ENCODE measurements at regions not wholly inside any gene's neighbourhood (a gene's known extent, or its start where the extent isn't known, plus 50 kb on each side); places are given as distances from the start of the nearest gene placed in this dataset.

DNA sequence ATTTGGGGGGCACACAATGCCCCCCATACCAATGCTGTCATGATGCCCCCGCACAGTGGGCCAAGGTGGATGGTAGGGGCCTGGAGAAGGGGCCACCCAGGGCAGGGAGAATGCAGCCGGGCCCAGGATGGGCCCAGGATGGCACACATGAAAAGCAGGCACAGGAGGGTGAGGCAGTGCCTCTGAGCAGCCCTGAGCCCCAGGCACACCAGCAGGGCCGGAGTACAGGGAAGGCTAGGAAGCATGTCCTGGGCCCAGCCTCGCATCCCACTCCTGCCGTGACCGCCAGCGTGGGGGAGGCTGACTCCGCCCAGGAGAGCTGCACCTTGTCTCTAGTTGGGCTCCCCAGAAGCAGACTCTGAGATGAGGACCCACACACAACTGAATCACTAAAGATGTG is 59.3 kb upstream of the TMEM72 start:
- ChIA-PET CTCF (interaction anchor here (1.7 kb wide), 1 partner anchor 10 kb away, joined by 3 read pairs; no protein-coding TSS in a partner anchor), POLR2A (no interaction called here), RAD21 (ENCODE audit: low non-redundant PET in 1 of 2, low total read pairs in 2 of 2, uncharacterized antibody in 2 of 2, unreplicated experiment in 2 of 2) (no interaction called here)
- Histone ChIP-seq H3K27me3 (ENCODE audit: insufficient read depth, low read length) (peaks cover 17% of the 10 kb centered on the region; the same call in 1 of the 2 replicates), H4K20me1 (ENCODE audit: insufficient read depth) (no peaks in the 10 kb centered on the region), H3K9me2 (ENCODE audit: insufficient read depth) (no peaks in the 10 kb centered on the region), H3K9ac (ENCODE audit: low read length) (no peak overlapping the region), H3K36me3 (ENCODE audit: control insufficient read depth in 1 of 2, insufficient read depth in 2 of 2, low read length in 2 of 2) (no peaks in the 10 kb centered on the region), H3K9me3 (ENCODE audit: control insufficient read depth in 1 of 2, insufficient read depth in 1 of 2, low read depth in 1 of 2, low read length in 2 of 2) (no peaks in the 10 kb centered on the region), H3K4me2 (ENCODE audit: low read length) (no peak overlapping the region), H3K4me1 (ENCODE audit: control insufficient read depth in 1 of 2, insufficient read depth in 2 of 2, low read length in 2 of 2) (no peaks in the 10 kb centered on the region), H3K4me3 (replicated peaks in 1 of 2; ENCODE audit: low read depth in 1 of 2, low read length in 2 of 2) (no peak overlapping the region), H3K27ac (ENCODE audit: low read depth, low read length) (no peak overlapping the region), H3K79me2 (ENCODE audit: insufficient read depth, low read length) (no peaks in the 10 kb centered on the region), H2AFZ (ENCODE audit: low read depth, low read length, poor library complexity, severe bottlenecking) (no peak overlapping the region)
- no peak for TF ChIP-seq POLR2AphosphoS5 (IDR thresholded peaks at IDR 0.05; ENCODE audit: low read depth, low read length)
- TF ChIP-seq, protein P1, sequence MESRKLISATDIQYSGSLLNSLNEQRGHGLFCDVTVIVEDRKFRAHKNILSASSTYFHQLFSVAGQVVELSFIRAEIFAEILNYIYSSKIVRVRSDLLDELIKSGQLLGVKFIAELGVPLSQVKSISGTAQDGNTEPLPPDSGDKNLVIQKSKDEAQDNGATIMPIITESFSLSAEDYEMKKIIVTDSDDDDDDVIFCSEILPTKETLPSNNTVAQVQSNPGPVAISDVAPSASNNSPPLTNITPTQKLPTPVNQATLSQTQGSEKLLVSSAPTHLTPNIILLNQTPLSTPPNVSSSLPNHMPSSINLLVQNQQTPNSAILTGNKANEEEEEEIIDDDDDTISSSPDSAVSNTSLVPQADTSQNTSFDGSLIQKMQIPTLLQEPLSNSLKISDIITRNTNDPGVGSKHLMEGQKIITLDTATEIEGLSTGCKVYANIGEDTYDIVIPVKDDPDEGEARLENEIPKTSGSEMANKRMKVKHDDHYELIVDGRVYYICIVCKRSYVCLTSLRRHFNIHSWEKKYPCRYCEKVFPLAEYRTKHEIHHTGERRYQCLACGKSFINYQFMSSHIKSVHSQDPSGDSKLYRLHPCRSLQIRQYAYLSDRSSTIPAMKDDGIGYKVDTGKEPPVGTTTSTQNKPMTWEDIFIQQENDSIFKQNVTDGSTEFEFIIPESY (IDR thresholded peaks at IDR 0.05; ENCODE audit: extremely low read depth, insufficient replicate concordance, low read length) = no peak
- TF ChIP-seq CBX3 (IDR thresholded peaks at IDR 0.05; ENCODE audit: low read depth) = no peak
- TF ChIP-seq, protein P2, sequence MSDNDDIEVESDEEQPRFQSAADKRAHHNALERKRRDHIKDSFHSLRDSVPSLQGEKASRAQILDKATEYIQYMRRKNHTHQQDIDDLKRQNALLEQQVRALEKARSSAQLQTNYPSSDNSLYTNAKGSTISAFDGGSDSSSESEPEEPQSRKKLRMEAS (IDR thresholded peaks at IDR 0.05) = no peak
- TF ChIP-seq CEBPB (IDR thresholded peaks at IDR 0.05; ENCODE audit: low read depth) = no peak
- TF ChIP-seq EZH2 (IDR thresholded peaks at IDR 0.05) = no peak
- TF ChIP-seq, protein P3, sequence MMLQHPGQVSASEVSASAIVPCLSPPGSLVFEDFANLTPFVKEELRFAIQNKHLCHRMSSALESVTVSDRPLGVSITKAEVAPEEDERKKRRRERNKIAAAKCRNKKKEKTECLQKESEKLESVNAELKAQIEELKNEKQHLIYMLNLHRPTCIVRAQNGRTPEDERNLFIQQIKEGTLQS (IDR thresholded peaks at IDR 0.05) = no peak
- ATAC-seq = no peak
- DNase-seq (ENCODE audit: low read depth, low spot score) = no peak
- BruUV-seq (replicated peaks) = no TSS peak
- intact Hi-C loops (cut with micrococcal nuclease) = no loop called here

All from HCT116 (cell line).